ENCODE measurements at regions not wholly inside any gene's neighbourhood (a gene's known extent, or its start where the extent isn't known, plus 50 kb on each side); places are given as distances from the start of the nearest gene placed in this dataset.

DNA sequence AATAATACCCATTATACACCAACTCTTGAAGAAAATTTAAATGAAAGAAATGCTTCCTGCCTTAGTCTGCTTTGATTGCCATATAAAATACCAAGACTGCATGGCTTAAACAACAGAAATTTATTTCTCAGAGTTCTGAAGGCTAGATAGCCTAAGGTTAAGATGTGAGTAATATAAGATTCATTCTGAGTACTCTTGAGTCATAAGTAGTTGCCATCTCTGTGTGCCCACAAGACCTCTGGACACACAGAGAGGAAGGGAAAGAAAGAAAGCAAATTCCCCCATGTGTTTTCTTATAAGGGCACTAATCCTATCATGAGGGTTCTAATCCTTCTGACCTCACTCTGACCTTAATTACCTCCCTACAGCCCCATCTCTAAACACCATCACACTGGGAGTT, 201.2 kb downstream of the PTN start (continued):
- TF ChIP-seq, protein P1, sequence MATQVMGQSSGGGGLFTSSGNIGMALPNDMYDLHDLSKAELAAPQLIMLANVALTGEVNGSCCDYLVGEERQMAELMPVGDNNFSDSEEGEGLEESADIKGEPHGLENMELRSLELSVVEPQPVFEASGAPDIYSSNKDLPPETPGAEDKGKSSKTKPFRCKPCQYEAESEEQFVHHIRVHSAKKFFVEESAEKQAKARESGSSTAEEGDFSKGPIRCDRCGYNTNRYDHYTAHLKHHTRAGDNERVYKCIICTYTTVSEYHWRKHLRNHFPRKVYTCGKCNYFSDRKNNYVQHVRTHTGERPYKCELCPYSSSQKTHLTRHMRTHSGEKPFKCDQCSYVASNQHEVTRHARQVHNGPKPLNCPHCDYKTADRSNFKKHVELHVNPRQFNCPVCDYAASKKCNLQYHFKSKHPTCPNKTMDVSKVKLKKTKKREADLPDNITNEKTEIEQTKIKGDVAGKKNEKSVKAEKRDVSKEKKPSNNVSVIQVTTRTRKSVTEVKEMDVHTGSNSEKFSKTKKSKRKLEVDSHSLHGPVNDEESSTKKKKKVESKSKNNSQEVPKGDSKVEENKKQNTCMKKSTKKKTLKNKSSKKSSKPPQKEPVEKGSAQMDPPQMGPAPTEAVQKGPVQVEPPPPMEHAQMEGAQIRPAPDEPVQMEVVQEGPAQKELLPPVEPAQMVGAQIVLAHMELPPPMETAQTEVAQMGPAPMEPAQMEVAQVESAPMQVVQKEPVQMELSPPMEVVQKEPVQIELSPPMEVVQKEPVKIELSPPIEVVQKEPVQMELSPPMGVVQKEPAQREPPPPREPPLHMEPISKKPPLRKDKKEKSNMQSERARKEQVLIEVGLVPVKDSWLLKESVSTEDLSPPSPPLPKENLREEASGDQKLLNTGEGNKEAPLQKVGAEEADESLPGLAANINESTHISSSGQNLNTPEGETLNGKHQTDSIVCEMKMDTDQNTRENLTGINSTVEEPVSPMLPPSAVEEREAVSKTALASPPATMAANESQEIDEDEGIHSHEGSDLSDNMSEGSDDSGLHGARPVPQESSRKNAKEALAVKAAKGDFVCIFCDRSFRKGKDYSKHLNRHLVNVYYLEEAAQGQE (IDR thresholded peaks at IDR 0.05; ENCODE audit: unreplicated experiment) = no peak

DNA sequence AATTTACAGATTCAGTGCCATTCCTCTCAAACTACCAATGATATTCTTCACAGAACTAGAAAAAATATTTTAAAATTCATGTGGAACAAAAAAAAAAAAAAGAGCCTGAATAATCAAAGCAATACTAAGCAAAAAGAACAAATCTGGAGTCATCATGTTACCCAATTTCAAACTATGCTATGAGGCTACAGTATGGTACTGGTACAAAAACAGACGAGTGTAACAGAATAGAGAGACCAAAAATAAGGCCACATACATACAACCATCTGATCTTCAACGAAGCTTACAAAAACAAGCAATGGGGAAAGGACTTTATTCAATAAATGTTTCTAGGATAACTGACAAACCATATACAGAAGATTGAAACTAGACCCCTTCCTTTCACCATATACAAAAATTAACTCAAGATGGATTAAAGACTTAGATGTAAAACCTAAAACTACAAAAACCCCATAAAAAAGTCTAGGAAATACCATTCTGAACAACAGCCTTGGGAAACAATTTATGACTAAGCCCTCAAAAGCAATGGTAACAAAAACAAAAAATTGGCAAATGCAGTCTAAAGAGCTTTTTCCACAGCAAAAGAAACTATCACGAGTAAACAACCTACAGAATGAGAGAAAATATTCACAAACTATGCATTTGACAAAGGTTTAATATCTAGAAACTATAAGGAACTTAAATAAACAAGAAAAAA, 207.7 kb downstream of the PTN start:
- no peaks in the 10 kb centered on the region for H3K9me2 ChIP-seq (ENCODE audit: insufficient read depth)
- H3K4me2 ChIP-seq = no peak overlapping the region
- Mint-ChIP-seq H3K9me3 (no peaks in the 10 kb centered on the region; the same call in 1 of the 3 replicates), H3K4me3 (no peak overlapping the region), H3K27ac (no peak overlapping the region), H3K36me3 (ENCODE audit: low read depth) (no peaks in the 10 kb centered on the region), H3K4me1 (no peaks in the 10 kb centered on the region), H3K27me3 (ENCODE audit: insufficient read depth, low read depth, poor library complexity) (no peaks in the 10 kb centered on the region)
- no peak overlapping the region for H3K4me3 ChIP-seq
- no peak overlapping the region for H3K27ac ChIP-seq (ENCODE audit: low read depth)
- TF ChIP-seq, protein P1 (IDR thresholded peaks at IDR 0.05; ENCODE audit: unreplicated experiment) = no peak
- TF ChIP-seq ZNF114 (CRISPR knock-in tag; IDR thresholded peaks at IDR 0.05) = no peak
- no peak for TF ChIP-seq POLR2AphosphoS5 (IDR thresholded peaks at IDR 0.05; ENCODE audit: low read depth)
- TF ChIP-seq ZNF462 (CRISPR knock-in tag; IDR thresholded peaks at IDR 0.05) = no peak
- no peaks in the 10 kb centered on the region for H3K79me2 ChIP-seq (replicated peaks; ENCODE audit: insufficient read depth)
- no peak overlapping the region for H2AFZ ChIP-seq
- no peaks in the 10 kb centered on the region for H3F3A ChIP-seq (replicated peaks; ENCODE audit: low read depth)
- H3K27me3 ChIP-seq (ENCODE audit: insufficient read depth) = no peaks in the 10 kb centered on the region
- ATAC-seq = no peak
- no peak for DNase-seq (ENCODE audit: low spot score)
- no peaks in the 10 kb centered on the region for H3K4me1 ChIP-seq (ENCODE audit: insufficient read depth)
- no peaks in the 10 kb centered on the region for H3K36me3 ChIP-seq (ENCODE audit: insufficient read depth)
- H4K20me1 ChIP-seq (replicated peaks; ENCODE audit: insufficient read depth) = no peaks in the 10 kb centered on the region
